HUDEP-2 (cell line): ENCODE measurements at regions not wholly inside any gene's neighbourhood (a gene's known extent, or its start where the extent isn't known, plus 50 kb on each side); places are given as distances from the start of the nearest gene placed in this dataset.

Source experiments
- DNase-seq, 76 experiments: peaks; one replicate each; lab custom pipeline; 2025; ENCODE audit not compliant: unreplicated experiment in 76 of 76; lab: John Stamatoyannopoulos, UW

DNA sequence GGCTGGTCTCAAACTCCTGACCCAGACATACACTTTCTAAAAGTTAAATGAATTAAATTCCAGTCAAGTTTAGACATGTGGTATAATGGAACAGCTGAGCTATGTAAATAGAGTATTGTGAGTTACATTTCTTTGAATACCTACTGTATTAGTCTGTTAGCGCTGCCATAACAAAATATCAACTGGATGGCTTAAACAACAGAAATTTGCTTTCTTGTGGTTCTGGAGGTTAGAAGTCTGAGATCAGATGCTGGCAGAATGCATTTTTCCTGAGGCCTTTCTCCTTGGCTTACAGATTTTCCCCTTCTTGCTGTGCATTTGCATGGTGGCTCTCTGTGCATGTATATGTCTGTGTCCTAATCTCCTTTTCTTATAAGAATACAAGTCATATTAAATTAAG, 101.5 kb upstream of the TGFBR2 start:
- no peak for DNase-seq

DNA sequence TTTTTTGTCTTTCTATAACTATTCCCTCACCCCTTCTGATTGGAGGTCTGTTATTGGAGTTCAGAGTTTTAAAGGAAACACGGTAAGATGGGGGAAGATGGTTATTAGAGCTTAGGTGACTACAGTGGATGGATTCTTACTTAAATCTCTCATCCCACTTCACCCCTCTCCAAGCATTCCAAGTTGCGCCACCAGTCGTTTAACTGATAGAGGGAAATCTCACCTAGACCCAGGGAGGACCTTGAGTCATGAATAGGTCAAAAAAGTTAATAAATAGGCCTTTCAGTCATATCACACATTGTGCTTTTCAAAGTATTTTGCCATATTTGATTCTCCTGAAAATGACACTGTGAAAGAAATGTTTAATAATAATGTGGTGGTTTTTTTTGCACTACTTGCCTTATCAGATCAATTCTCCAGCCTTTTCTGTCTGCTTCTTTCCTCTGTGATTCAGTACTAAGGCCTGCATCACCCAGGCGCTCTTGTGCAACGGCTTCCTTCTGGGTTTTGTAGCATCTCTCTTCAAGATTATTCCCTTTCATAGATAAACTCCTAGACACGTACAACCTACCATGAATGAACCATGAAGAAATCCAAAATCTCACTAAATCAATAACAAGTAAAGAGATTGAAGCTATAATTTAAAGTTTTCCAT, 100.4 kb upstream of the TGFBR2 start:
- no peak for DNase-seq

DNA sequence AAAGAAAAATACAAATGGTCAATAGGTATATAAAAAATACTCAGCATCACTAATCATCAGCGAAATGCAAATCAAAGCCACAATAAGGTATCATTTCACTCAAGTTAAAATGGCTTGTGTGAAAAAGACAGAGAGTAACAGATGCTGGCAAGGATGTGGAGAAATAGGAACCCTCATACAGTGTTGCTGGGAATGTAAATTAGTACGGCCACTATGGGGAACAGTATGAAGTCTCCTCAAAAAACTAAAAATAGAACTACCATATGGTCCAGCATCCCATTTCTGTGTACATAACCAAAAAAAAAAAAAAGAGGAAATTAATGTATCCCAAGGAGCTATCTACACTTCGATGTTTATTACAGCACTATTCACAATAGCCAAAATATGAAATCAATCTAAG, 98.1 kb upstream of the TGFBR2 start:
- DNase-seq: no peak

DNA sequence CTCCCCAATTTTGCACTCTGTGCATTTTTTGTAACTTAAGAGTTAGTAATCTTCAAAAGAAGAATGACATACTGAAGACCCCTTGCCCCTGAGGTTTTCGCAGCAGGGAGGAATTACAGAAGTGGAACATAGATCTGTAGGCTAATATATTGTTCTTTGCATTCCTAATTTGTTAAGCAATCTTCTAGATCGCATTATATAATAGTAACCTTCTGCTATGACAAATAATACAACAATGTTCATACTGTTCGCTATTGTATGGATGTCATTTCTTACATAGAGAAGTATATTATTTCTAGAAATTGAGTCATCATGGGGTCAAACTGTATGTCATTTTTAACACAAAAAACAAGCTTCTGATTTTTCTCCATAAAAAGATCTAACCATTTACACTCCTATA, 95.8 kb upstream of the TGFBR2 start:
- DNase-seq: no peak

DNA sequence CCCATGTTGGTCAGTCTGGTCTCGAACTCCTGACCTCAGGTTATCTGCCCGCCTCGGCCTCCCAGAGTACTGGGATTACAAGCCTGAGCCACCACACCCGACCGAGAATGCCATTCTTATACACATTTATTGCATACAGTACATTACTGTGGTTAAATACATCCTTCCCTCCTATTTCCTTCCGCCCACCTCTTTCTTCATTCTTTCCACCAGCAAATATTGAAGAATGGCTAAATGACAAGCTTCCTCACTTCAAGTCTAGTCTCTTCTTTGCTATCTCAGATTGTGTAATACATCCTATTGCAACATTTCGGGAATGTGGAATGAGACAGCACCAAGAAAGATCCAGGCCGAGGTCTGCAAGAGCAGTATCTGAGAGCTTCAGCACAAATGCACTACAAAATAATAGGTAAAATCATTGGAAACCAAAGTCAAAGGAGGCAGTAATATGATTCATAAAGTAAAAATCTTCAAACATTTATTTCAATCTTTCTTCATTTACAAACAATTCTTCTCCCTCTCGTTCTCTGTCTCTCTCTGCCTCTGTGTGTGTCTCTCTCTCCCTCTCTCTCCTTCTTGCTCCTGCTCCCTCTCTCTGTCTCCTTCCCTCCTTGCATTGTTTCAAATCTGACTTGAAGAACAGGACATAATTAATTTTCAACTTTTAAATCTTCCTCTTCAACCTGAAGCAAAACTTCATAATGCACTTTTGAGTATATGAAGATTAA, 94.7 kb upstream of the TGFBR2 start:
- DNase-seq: no peak

DNA sequence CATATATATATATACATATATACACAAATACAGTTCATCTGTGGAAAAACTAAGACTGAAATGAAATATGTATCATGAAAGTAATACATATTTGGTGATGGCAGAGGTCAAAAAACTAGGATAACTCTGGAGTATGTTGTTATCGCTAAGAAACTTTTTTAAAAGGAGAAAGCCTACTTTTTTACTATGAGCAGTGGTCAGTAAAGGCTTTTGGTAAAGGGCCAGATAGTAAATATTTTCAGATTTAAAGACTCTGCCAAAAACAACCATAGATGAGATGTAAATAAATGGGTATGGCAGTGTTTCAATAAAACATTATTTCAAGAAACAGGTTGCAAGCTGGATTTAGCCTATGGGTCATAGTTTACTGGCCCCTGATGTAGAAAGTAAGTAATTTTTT, 93.8 kb upstream of the TGFBR2 start:
- no peak for DNase-seq

DNA sequence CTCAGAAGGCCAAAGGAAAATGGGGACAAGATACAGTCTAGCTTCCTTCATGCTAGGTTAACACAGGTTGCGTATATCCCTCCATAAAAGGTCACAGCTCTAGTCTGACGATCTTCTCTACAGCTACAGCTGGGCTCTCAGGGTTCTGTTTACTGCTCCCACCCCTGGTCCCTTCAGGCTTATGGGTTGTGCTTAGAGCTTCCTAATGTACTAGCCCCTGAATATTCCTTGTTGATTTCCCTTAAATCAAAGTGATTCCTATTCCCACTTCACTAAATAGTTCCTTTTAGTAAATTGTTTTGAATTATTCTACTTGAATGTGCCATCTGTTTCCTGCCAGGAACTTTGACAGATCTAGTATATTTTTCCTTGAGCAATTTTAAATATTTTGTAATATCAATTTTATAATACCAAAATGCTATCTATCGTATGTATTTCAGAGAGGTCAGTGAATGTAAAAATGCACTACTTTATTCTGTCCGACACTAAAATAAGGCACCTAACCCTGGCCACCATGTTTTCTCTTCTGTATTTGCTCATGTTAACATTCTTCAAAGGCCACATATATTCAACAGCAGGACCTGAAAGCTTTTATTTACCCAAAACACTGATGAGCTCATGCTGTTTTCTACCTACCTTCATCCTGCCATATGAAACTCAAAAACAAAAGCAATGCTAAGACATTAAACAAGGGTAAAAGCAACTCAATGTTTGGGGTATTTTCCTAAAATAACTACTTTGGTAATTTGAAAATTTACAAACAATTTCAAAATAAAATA, 92.8 kb upstream of the TGFBR2 start:
- DNase-seq: no peak

DNA sequence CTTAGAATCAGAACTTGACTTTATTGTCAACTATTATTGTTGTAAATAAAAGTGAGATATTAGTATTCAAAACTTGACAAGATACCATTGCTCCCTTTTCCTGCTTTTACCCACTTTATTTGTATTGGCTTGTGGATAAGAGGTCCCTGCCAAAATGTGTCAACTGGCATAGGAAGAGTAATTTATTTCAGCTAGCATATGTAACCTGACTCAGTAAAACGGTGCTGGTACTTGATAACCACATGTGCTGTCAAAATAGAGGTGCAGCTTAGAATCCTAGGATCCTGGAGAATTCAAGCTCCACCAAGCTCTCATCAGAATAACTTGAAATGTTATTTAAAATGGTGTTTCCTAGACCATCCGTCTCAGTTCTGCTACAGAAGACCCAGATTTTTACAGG, 90.2 kb upstream of the TGFBR2 start:
- DNase-seq: no peak

DNA sequence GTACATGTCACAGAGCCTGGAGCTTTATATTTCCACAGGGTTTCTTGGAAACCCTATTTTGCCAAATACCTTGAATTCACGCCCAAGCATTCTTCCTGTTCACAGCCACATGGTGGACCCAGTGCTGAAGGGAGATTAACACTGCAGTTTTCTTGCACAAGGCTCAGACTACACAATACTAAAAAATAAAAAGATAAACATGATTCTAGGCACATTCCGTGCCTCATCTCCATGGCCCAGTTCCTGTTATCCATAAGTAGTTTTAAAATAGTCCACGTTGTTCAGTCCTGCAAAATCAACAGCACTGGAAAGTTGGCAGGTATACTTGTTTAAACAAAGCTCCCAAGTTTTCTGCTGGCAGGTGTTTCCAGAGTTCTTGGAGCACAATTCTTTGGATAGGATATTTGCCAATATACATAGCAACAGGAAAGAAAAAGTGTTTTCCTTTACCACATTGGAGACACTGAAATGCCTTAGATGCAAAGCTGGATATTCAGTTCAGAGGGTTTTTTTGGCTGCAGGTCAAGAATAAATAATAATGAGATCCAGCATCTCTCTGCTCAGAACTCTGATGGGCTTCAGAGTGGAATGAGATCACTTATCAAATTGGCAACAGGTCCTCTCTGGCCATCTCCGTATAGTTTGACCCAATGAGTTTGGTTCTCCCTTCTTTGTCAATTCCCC, 88.1 kb upstream of the TGFBR2 start:
- DNase-seq: no peak

DNA sequence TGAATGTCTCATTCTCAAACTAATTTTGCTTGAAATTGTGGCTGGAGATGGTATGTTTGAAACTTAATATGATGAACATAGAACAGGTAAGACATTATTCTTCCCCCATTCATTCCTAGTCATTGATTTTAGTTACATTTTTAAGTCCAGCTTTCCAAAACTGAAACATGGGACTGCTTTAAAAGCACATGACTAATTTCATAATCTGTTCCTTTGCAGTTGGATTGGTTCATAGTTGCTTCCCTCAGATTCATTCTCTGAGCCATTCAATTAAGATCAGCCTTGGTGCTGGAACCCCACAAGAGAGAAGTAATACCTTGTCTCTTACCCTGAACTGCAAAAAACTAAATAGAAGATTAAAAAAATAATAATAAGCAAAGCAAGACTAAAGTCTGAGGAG, 87.5 kb upstream of the TGFBR2 start:
- no peak for DNase-seq

DNA sequence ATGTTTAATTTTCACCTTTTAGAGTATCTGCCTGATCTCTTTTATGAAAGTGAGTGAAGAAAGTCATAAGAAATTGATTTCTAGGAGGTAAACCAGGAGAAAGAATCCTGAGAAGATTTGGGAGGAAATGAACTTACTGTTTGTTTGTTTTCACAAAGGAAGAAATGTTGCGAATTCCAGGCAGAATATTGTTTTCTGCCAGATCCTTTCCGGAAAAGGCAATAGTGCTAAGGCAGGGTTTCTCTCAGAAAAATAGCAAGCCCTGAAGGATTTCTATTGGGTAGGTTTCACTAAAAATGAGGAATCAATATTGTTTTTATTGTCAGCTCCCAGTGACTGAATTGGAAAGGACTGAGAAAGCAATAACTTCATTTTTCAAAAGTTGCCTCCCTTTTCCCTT, 85.7 kb upstream of the TGFBR2 start:
- DNase-seq: no peak

DNA sequence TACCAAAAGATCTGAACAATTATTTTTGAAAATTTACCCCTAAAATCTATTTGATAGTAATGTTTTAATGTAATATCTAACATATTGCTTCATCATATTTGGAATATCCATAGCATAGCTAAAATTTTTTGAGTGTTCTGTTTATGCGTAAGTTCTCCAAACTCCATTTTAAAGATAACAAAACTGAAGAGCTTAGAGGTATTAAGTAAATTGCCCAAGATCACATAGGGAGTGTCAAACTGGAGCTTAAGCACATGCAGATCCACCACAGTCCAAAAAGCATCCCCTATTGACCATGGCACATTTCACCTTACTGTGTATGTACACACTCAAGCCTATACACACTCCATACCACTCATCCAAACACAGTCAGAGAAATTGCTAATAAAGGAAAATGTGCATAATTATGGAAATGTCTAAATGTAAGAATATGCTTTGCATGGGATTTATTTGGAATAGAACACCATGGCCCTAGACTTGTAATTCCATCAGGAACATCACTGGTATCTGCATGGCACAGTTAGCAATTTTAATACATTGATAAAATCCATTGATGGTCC, 85.2 kb upstream of the TGFBR2 start:
- no peak for DNase-seq

DNA sequence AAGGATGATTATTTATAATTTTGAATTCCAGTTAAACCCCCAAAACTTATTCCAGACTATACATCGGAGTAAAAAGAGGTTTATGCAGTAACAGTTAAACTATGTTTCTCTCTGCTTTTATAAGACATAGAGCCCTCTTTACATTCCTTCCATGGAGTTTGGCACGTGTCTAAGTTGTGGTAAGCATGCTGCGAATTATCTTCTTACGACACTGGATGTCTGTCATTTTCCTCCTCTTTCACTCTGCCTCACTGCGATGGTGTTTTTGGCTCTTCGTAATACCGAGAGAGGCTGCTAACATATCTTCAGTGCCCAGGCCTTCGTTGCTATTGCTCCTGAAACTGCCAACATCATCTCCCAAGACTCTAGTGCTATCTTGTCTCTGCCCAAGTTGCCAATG, 83.9 kb upstream of the TGFBR2 start:
- DNase-seq: no peak

DNA sequence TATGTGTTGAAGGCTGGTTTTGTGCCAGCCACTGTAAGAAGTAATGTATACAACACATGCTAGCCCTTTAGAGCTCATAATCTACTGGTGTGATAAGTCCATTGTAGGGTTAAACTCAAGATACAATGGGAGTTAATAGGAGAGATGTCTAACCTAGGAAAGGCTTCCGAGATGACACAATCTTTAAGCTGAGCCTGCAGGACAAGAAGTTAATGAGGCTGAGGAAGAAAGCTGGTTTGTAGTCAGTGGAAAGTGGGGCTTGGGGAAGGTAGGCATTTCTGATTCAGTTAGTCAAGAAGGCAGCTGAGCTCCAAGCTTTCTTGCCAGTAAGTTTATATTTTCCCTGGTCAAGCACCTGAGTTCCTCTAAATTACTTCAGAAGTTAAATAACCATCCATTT, 83.0 kb upstream of the TGFBR2 start:
- no peak for DNase-seq

DNA sequence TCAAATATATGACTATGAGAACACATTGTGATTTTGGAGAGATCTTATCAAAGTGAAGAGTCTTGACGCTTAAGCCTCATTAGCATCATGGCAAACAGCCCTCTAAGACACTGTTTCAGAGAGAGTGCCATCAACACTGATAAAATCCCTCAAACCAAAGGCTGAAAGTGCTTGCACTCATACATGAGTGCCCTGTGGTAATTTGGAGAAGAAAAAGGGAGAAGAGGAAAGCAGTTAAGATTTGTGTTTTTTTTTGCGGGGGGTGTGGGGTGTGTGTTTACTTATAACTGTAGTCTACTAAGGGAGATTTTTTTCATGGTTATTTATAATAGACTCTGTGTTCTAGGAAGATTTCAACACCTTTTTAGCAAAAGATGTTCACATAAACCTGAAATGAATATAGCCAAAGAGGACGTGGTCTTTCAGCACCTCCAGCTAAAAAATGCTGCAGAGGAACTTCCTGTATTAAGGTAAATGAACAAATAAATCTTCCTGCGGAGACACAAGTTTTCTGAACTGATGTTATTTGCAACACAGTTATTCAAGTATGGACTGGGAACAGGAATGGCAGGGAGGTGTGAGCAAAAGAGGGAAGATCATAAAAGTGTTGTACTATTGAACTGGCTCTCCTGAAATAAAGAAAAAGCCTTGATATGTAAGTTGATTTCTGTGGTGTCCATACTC, 81.9 kb upstream of the TGFBR2 start:
- no peak for DNase-seq

DNA sequence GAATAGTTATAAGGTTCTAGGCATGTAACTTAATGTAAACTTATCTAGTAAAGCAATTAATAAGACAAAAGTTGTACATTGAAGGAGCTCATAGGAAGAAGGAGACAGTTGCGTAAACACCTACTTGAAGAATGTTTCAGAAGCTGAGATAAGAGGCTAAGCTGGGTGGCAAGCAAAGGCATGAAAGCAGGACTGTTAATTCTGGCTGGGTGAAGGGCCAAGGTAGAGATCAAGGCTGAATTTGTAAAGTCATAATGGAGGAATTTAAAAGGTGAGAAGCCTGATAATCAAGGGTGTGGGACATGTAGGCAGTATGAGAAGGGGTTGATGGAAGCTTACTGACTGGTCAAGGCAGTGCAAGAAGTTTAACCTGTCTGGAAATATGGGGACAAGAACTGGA, 80.4 kb upstream of the TGFBR2 start:
- DNase-seq: no peak

DNA sequence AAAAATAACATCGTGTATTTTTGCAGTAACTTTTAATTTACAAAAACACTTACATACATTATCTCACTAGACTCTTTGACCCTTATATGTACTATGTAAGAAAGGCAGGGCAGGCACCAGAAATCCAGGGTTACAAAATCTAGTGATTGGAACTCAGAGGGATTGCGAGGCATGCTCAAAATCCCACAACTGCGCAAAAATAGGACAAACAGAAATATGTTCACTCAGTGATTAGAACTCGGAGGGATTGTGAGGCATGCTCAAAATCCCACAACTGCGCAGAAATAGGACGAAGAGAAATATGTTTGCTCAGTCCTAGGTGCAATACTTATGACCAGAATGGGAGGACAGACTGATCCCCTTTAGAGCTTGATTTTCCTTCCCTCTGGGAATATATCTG, 79.2 kb upstream of the TGFBR2 start:
- no peak for DNase-seq

DNA sequence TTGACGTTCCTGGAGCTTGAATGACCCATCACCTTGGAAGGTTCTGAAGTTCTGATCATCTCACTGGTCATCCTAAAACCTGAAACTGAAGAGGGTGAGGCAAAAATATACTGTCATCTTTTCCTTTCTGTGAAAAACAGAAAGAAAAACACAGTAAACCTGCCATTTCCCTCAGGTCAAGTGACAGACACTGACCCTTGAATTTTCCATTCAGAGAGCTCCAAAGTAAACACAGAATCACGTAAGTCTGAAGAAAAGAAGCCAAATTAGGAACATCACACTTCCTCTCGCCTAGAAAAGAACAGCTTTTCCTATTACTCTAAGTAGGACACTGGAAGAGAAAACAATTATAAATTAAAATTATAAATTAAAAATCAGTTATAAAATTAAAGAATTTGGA, 78.7 kb upstream of the TGFBR2 start:
- DNase-seq: no peak

DNA sequence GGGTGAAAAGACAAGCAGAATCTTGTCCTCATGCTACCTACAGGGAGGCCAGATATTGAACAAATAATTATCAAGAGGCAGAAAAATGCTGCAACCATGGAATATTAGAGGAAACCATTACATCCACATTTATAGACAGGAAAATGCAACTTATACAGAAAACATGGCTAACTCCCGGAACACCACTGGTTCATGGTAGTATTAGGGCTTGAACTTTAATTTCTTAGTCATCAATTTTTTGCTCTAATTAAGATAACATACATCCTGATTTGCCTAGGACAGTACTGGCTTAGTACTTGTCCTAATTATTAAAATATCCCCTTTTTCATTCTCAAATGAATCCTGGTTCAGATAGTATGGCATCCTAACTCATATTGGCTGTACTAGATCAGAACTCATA, 76.3 kb upstream of the TGFBR2 start:
- no peak for DNase-seq

DNA sequence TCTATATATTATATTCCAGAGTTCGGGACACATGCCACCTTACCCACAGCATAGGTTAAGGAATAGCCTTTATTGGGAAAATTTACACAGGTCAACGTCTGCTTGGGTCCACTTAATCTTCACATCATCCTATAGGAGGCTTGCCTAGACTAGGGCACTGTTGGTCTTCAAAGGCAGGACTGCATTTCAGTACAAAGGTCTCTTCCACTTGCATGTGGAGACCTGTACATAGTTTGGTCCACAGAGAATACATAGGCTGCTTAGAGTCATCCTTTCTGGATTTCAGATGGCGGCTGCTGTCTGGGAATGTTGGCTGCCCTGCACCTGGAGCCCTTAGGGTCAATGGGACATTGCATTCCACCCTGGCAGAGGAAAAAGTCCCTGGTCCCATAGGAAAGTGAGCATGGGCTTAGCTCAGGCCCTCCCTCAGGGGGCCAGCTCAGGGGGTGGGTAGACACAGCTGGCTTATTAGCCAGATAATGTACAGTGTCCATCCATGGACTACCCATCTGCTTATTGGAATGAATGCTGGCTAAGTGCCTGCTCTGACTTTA, 75.3 kb upstream of the TGFBR2 start:
- DNase-seq: no peak
